ENCODE measurements at regions not wholly inside any gene's neighbourhood (a gene's known extent, or its start where the extent isn't known, plus 50 kb on each side); places are given as distances from the start of the nearest gene placed in this dataset.

- no peak for TF ChIP-seq MYB (IDR thresholded peaks at IDR 0.05; ENCODE audit: borderline replicate concordance, low read depth, low read length)
- TF ChIP-seq, protein P1, sequence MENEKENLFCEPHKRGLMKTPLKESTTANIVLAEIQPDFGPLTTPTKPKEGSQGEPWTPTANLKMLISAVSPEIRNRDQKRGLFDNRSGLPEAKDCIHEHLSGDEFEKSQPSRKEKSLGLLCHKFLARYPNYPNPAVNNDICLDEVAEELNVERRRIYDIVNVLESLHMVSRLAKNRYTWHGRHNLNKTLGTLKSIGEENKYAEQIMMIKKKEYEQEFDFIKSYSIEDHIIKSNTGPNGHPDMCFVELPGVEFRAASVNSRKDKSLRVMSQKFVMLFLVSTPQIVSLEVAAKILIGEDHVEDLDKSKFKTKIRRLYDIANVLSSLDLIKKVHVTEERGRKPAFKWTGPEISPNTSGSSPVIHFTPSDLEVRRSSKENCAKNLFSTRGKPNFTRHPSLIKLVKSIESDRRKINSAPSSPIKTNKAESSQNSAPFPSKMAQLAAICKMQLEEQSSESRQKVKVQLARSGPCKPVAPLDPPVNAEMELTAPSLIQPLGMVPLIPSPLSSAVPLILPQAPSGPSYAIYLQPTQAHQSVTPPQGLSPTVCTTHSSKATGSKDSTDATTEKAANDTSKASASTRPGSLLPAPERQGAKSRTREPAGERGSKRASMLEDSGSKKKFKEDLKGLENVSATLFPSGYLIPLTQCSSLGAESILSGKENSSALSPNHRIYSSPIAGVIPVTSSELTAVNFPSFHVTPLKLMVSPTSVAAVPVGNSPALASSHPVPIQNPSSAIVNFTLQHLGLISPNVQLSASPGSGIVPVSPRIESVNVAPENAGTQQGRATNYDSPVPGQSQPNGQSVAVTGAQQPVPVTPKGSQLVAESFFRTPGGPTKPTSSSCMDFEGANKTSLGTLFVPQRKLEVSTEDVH (IDR thresholded peaks at IDR 0.05; ENCODE audit: low read depth, partially characterized antibody), result no peak
- no peak for TF ChIP-seq ZNF622 (IDR thresholded peaks at IDR 0.05)
- no peak for TF ChIP-seq ZBTB33 (IDR thresholded peaks at IDR 0.05)
- no peak for TF ChIP-seq SMC3 (IDR thresholded peaks at IDR 0.05; ENCODE audit: borderline replicate concordance, low read length)
- no peak for TF ChIP-seq NFYB (IDR thresholded peaks at IDR 0.05; ENCODE audit: insufficient read depth, low read depth, low read length)
- no peak for TF ChIP-seq FOXK2 (IDR thresholded peaks at IDR 0.05)
- TF ChIP-seq TAF1 (IDR thresholded peaks at IDR 0.05; ENCODE audit: borderline replicate concordance, low read depth, low read length), result no peak
- no peak for TF ChIP-seq SMAD5 (IDR thresholded peaks at IDR 0.05; ENCODE audit: low read depth)
- Histone ChIP-seq H3K27me3 (replicated peaks in 1 of 2; ENCODE audit: control insufficient read depth in 2 of 2, insufficient read depth in 2 of 2, low read length in 1 of 2) (no peaks in the 10 kb centered on the region), H3K4me3 (no peak overlapping the region), H3K4me1 (ENCODE audit: control insufficient read depth, insufficient read depth, low read length) (no peaks in the 10 kb centered on the region), H3K79me2 (ENCODE audit: control insufficient read depth, insufficient read depth, low read length) (no peaks in the 10 kb centered on the region), H3K4me2 (ENCODE audit: control insufficient read depth, insufficient read depth) (no peak overlapping the region), H3K36me3 (ENCODE audit: control insufficient read depth in 2 of 2, insufficient read depth in 2 of 2, low read length in 1 of 2) (no peaks in the 10 kb centered on the region), H2AFZ (ENCODE audit: control insufficient read depth, low read depth, low read length) (no peak overlapping the region), H4K20me1 (ENCODE audit: control insufficient read depth, insufficient read depth) (no peaks in the 10 kb centered on the region), H3K9me3 (replicated peaks; ENCODE audit: control insufficient read depth, insufficient read depth, low read length) (no peaks in the 10 kb centered on the region), H3K9ac (ENCODE audit: control insufficient read depth, insufficient read depth, low read length) (no peak overlapping the region), H3K27ac (ENCODE audit: control insufficient read depth, insufficient read depth) (no peak overlapping the region)
- FAIRE-seq (no peak), DNase-seq (ENCODE audit: low read depth, low spot score) (no peak), ATAC-seq (no peak)
- CTCF ChIA-PET, result no interaction called here
- no TSS peak for BruUV-seq (replicated peaks)
- SMC1A ChIA-PET (ENCODE audit: uncharacterized antibody, unreplicated experiment), result no interaction called here
- RAD21 ChIA-PET (ENCODE audit: unreplicated experiment), result no interaction called here
- in situ Hi-C loops (cut with MboI) (no loop called here), intact Hi-C loops (cut with micrococcal nuclease; ENCODE audit: unreplicated experiment) (no loop called here)
- 29% methylated on average over 2 of the region's 2 CpGs for WGBS (ENCODE audit: insufficient coverage, insufficient replicate concordance, low lambda C conversion rate, missing lambda C conversion rate)
- POLR2A ChIA-PET, result no interaction called here
Measured at GRCh38 chr6:114619621-114620200, 276.9 kb upstream of the HS3ST5 start.
